ENCODE measurements at regions not wholly inside any gene's neighbourhood (a gene's known extent, or its start where the extent isn't known, plus 50 kb on each side); places are given as distances from the start of the nearest gene placed in this dataset.

- no peak for TF ChIP-seq EZH2 (IDR thresholded peaks at IDR 0.05; ENCODE audit: insufficient read depth, poor library complexity, severe bottlenecking)
- TF ChIP-seq EZH2phosphoT487 (IDR thresholded peaks at IDR 0.05; ENCODE audit: insufficient read depth, low read depth), result no peak
Measured at GRCh38 chr5:14968796-14969195, 97.2 kb upstream of the ANKH start.
